Spleen (tissue), 11 donors: ENCODE measurements at regions not wholly inside any gene's neighbourhood (a gene's known extent, or its start where the extent isn't known, plus 50 kb on each side); places are given as distances from the start of the nearest gene placed in this dataset.

Source experiments
- DNase-seq: peaks from one replicate; pipeline ENCODE4 v3.0.0-alpha.2; 2020
- H3K27ac ChIP-seq, 8 donors: fragments of 200-600 bp; sonication (generic) in 7 of 8; 1 replicate in 4 of 8; 2 replicates in 4 of 8; pipeline versions ENCODE4 v1.5.0 to v1.8.0; 2016 to 2021; ENCODE audit warnings: inconsistent platforms in 4 of 8, mild to moderate bottlenecking in 4 of 8, moderate library complexity in 1 of 8
- H3K27me3 ChIP-seq, 7 donors: fragments of 200-600 bp; sonication (generic) in 6 of 7; replicated peaks in 1 of 7; 1 replicate in 4 of 7; 2 replicates in 3 of 7; pipeline versions ENCODE4 v1.5.0 to v1.8.0; 2016 to 2021; ENCODE audit warnings: inconsistent platforms in 3 of 7, mild to moderate bottlenecking in 1 of 7
- H3K36me3 ChIP-seq, 6 donors: fragments of 200-600 bp; sonication (generic) in 5 of 6; 1 replicate in 4 of 6; 2 replicates in 2 of 6; pipeline versions ENCODE4 v1.5.0 to v1.8.0; 2016 to 2021; ENCODE audit warnings: inconsistent platforms in 2 of 6
- H3K4me1 ChIP-seq, 6 donors: fragments of 200-600 bp; sonication (generic) in 5 of 6; 1 replicate in 3 of 6; 2 replicates in 3 of 6; pipeline versions ENCODE4 v1.5.0 to v1.8.0; 2016 to 2021; ENCODE audit warnings: inconsistent platforms in 3 of 6
- H3K4me3 ChIP-seq, 8 donors: fragments of 200-600 bp; sonication (generic) in 7 of 8; 1 replicate in 4 of 8; 2 replicates in 4 of 8; pipeline versions ENCODE4 v1.5.0 to v1.8.0; 2016 to 2021; ENCODE audit warnings: inconsistent platforms in 4 of 8, mild to moderate bottlenecking in 4 of 8, moderate library complexity in 2 of 8
- H3K9me3 ChIP-seq, 8 donors: fragments of 200-600 bp; sonication (generic) in 7 of 8; 1 replicate in 4 of 8; 2 replicates in 4 of 8; pipeline versions ENCODE4 v1.5.0 to v1.8.0; 2016 to 2021; ENCODE audit warnings: inconsistent platforms in 4 of 8
- POLR2A ChIP-seq, 3 donors: fragments of 450-650 bp; IDR thresholded peaks; one replicate each; pipeline ENCODE4 v1.5.1; 2017; ENCODE audit warnings: antibody characterized with exemption in 3 of 3, mild to moderate bottlenecking in 1 of 3
- POLR2AphosphoS5 ChIP-seq, 3 donors: sonication (generic); formaldehyde crosslinking; IDR thresholded peaks; one replicate each; pipeline ENCODE4 v1.5.1; 2017; ENCODE audit warnings: antibody characterized with exemption in 3 of 3
- WGBS, 5 donors: extraction: QIAGEN DNeasy Blood & Tissue Kit in 3 of 5; methylation state at CpG; one replicate each; pipeline versions ENCODE4 v1.1.5 to v1.1.7; 2013 to 2018; 5-methylcytosine and 5-hydroxymethylcytosine counted together
- intact Hi-C: fragments of 100-400 bp; cut with DNase I; formaldehyde crosslinking; loops from one replicate; pipeline ENCODE4 v1.15.0; 2023; ENCODE audit warnings: low total_unique reads
- TF ChIP-seq, protein P1 (sequence below), 11 experiments: fragments of 200-600 bp in 7 of 11; fragments of 450-650 bp in 4 of 11; sonication (generic) in 4 of 11; IDR thresholded peaks in 8 of 11; conservative IDR thresholded peaks in 3 of 11; 1 replicate in 7 of 11; 2 replicates in 4 of 11; pipeline versions ENCODE4 v1.4.0 to v1.8.0; 2016 to 2021; ENCODE audit warnings: antibody characterized with exemption in 11 of 11, inconsistent platforms in 4 of 11, mild to moderate bottlenecking in 1 of 11
- donor health status: healthy with polysubstance abuse.
- donor health status: DM: no; HTN: no; CAD: no; lungs with moderate emphysema.
- donor health status: DM: no; HTN: no; CAD: no.
- donor health status: Bipolar disorder and iron deficiency.
- donor health status: healthy.
- donor health status: DM: no; HTN: no; CAD: no.
- donor health status: DM: yes; HTN: yes; CAD: no.

- Histone ChIP-seq H3K27ac (no peak overlapping the region), H3K4me1 (no peaks in the 10 kb centered on the region), H3K9me3 (no peaks in the 10 kb centered on the region), H3K4me3 (no peak overlapping the region), H3K36me3 (no peaks in the 10 kb centered on the region), H3K27me3 (no peaks in the 10 kb centered on the region)
- no peak for DNase-seq
- TF ChIP-seq, protein P1, sequence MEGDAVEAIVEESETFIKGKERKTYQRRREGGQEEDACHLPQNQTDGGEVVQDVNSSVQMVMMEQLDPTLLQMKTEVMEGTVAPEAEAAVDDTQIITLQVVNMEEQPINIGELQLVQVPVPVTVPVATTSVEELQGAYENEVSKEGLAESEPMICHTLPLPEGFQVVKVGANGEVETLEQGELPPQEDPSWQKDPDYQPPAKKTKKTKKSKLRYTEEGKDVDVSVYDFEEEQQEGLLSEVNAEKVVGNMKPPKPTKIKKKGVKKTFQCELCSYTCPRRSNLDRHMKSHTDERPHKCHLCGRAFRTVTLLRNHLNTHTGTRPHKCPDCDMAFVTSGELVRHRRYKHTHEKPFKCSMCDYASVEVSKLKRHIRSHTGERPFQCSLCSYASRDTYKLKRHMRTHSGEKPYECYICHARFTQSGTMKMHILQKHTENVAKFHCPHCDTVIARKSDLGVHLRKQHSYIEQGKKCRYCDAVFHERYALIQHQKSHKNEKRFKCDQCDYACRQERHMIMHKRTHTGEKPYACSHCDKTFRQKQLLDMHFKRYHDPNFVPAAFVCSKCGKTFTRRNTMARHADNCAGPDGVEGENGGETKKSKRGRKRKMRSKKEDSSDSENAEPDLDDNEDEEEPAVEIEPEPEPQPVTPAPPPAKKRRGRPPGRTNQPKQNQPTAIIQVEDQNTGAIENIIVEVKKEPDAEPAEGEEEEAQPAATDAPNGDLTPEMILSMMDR (IDR thresholded peaks at IDR 0.05 in 8 of 11, conservative IDR thresholded peaks at IDR 0.05 in 3 of 11) = no peak
- TF ChIP-seq POLR2A (IDR thresholded peaks at IDR 0.05) (no peak), POLR2AphosphoS5 (IDR thresholded peaks at IDR 0.05) (no peak)
- WGBS, 5 donors = 90 to 94% (median 91%) methylated on average over 4 of the region's 4 CpGs
- intact Hi-C loops = no loop called here
These were observed 381.3 kb downstream of the DMRT2 start for GRCh38 chr9:1431461-1431860.

GRCh38 chr9:1434052-1434767 is 384.1 kb downstream of the DMRT2 start:
- 63 to 72% (median 69%) methylated on average over 7 of the region's 7 CpGs for WGBS, 5 donors

GRCh38 chr9:1434811-1435210 is 384.7 kb downstream of the DMRT2 start:
- Histone ChIP-seq H3K4me3 (no peak overlapping the region), H3K4me1 (no peaks in the 10 kb centered on the region), H3K27me3 (no peaks in the 10 kb centered on the region), H3K36me3 (no peaks in the 10 kb centered on the region), H3K27ac (no peak overlapping the region), H3K9me3 (no peaks in the 10 kb centered on the region)
- TF ChIP-seq POLR2A (IDR thresholded peaks at IDR 0.05) (no peak), POLR2AphosphoS5 (IDR thresholded peaks at IDR 0.05) (no peak)
- TF ChIP-seq, protein P1 (IDR thresholded peaks at IDR 0.05 in 8 of 11, conservative IDR thresholded peaks at IDR 0.05 in 3 of 11) = no peak
- WGBS, 5 donors = 29 to 54% (median 48%) methylated on average over 2 of the region's 2 CpGs
- intact Hi-C loops = no loop called here
- no peak for DNase-seq

More at GRCh38 chr9:1434052-1434767, 384.1 kb downstream of the DMRT2 start:
- H3K27me3 ChIP-seq = no peaks in the 10 kb centered on the region
- no peak for DNase-seq
- H3K4me1 ChIP-seq = no peaks in the 10 kb centered on the region
- H3K4me3 ChIP-seq = no peak overlapping the region
- intact Hi-C loops = no loop called here
- no peaks in the 10 kb centered on the region for H3K9me3 ChIP-seq
- H3K27ac ChIP-seq = no peak overlapping the region
- H3K36me3 ChIP-seq = no peaks in the 10 kb centered on the region
- TF ChIP-seq POLR2A (IDR thresholded peaks at IDR 0.05) (no peak), POLR2AphosphoS5 (IDR thresholded peaks at IDR 0.05) (no peak)
- TF ChIP-seq, protein P1 (IDR thresholded peaks at IDR 0.05 in 8 of 11, conservative IDR thresholded peaks at IDR 0.05 in 3 of 11) = no peak

DNA sequence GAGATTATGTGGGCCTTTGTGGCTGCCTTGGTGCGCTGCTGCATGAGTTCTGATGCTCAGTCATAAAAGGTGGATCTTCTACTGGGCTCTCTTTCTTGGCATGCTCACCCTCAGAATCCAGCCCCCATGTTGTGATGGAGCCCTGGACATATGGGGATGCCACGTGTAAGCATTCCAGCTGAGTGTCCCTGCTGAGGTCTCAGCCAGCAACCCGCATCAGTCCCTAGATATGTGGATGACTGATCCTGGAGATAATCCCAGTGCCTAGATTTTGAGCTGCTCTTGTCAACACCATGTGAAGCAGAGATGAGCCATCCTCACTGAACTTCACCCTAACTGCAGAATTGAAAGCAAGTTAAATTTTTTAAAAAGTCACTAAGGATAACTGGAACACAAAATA is 390.1 kb downstream of the DMRT2 start:
- no peaks in the 10 kb centered on the region for H3K36me3 ChIP-seq
- DNase-seq = no peak
- 66 to 79% (median 74%) methylated on average over 3 of the region's 3 CpGs for WGBS, 5 donors
- H3K4me3 ChIP-seq = no peak overlapping the region
- TF ChIP-seq POLR2AphosphoS5 (IDR thresholded peaks at IDR 0.05) (no peak), POLR2A (IDR thresholded peaks at IDR 0.05) (no peak)
- TF ChIP-seq, protein P1 (IDR thresholded peaks at IDR 0.05 in 8 of 11, conservative IDR thresholded peaks at IDR 0.05 in 3 of 11) = no peak
- no peak overlapping the region for H3K27ac ChIP-seq
- H3K9me3 ChIP-seq = no peaks in the 10 kb centered on the region
- H3K27me3 ChIP-seq = no peaks in the 10 kb centered on the region
- H3K4me1 ChIP-seq = no peaks in the 10 kb centered on the region
- intact Hi-C loops = no loop called here
